ENCODE measurements at regions not wholly inside any gene's neighbourhood (a gene's known extent, or its start where the extent isn't known, plus 50 kb on each side); places are given as distances from the start of the nearest gene placed in this dataset.

DNA sequence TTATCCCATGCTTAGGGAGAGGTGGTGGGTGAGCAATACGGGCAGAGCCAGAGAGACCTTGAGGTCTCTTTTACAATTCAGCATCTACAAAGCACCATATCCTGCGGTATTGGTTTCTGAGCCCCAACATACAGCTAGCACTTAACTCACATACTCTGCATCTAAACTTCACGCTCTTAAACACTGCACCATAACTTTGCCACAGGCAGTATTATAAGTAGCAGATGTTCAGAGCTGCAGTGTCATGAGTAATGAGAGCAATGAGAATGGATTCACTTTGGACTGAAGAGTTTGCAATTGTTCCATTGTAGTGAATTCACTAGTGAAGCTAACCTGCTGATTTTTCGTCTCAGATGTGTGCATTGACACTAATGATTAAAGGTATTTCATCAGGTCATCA, 93.8 kb downstream of the HS3ST1 start:
- Histone ChIP-seq H3K27ac (ENCODE audit: low read depth in 1 of 2, low read length in 2 of 2) (no peak overlapping the region), H3K9me3 (ENCODE audit: control insufficient read depth in 4 of 4, low read length in 3 of 4) (peaks cover 0 to 2% (median 0%) of the 10 kb centered on the region in 4 donors), H3K4me3 (ENCODE audit: low read depth in 1 of 3, low read length in 3 of 3) (no peak overlapping the region), H3K27me3 (ENCODE audit: control insufficient read depth in 4 of 4, insufficient read depth in 4 of 4, low read length in 3 of 4) (no peaks in the 10 kb centered on the region), H3K4me1 (ENCODE audit: control insufficient read depth in 4 of 4, insufficient read depth in 4 of 4, low read length in 3 of 4) (no peaks in the 10 kb centered on the region), H3K36me3 (ENCODE audit: control insufficient read depth in 4 of 4, insufficient read depth in 3 of 4, low read depth in 1 of 4, low read length in 3 of 4) (no peaks in the 10 kb centered on the region), H3K9ac (ENCODE audit: low read depth in 1 of 2, low read length in 2 of 2) (no peak overlapping the region)
- DNase-seq (ENCODE audit: low spot score), result no peak
- 62% methylated on average over 4 of the region's 4 CpGs for WGBS
- TF ChIP-seq, protein P1, sequence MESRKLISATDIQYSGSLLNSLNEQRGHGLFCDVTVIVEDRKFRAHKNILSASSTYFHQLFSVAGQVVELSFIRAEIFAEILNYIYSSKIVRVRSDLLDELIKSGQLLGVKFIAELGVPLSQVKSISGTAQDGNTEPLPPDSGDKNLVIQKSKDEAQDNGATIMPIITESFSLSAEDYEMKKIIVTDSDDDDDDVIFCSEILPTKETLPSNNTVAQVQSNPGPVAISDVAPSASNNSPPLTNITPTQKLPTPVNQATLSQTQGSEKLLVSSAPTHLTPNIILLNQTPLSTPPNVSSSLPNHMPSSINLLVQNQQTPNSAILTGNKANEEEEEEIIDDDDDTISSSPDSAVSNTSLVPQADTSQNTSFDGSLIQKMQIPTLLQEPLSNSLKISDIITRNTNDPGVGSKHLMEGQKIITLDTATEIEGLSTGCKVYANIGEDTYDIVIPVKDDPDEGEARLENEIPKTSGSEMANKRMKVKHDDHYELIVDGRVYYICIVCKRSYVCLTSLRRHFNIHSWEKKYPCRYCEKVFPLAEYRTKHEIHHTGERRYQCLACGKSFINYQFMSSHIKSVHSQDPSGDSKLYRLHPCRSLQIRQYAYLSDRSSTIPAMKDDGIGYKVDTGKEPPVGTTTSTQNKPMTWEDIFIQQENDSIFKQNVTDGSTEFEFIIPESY (IDR thresholded peaks at IDR 0.05), result no peak
- no peak for TF ChIP-seq FOXA1 (IDR thresholded peaks at IDR 0.05)
- TF ChIP-seq RAD21 (IDR thresholded peaks at IDR 0.05), result no peak
- TF ChIP-seq HNF4G (IDR thresholded peaks at IDR 0.05), result no peak
- TF ChIP-seq HNF4A (conservative IDR thresholded peaks at IDR 0.05), result no peak

DNA sequence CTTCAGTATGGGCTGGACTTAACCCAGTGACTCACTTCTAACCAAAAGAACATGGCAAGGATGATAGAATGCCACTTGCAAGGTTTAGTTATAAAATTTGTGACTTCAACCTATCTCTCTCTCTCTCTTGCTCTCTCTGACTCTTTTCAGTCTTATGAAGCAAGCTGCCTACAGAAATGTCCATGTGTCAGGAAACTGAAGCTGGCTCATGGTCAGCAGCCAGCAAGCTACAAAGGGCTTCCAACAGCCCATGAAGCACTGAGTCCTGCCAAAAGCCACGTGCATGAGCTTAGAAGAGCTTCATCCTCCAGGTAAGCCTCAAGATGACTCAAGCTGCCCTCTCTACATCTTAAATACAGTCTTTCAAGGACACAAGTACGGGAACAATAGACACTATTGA, 100.3 kb downstream of the HS3ST1 start:
- DNase-seq (ENCODE audit: low spot score), result no peak
- H3K9me3 ChIP-seq (ENCODE audit: control insufficient read depth in 4 of 4, low read length in 3 of 4), result peaks cover 0 to 4% (median under 1%) of the 10 kb centered on the region in 4 donors
- H3K36me3 ChIP-seq (ENCODE audit: control insufficient read depth in 4 of 4, insufficient read depth in 3 of 4, low read depth in 1 of 4, low read length in 3 of 4), result no peaks in the 10 kb centered on the region
- TF ChIP-seq, protein P2, sequence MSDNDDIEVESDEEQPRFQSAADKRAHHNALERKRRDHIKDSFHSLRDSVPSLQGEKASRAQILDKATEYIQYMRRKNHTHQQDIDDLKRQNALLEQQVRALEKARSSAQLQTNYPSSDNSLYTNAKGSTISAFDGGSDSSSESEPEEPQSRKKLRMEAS (IDR thresholded peaks at IDR 0.05), result no peak
- TF ChIP-seq FOXA1 (IDR thresholded peaks at IDR 0.05), result no peak
- TF ChIP-seq, protein P3, sequence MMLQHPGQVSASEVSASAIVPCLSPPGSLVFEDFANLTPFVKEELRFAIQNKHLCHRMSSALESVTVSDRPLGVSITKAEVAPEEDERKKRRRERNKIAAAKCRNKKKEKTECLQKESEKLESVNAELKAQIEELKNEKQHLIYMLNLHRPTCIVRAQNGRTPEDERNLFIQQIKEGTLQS (IDR thresholded peaks at IDR 0.05), result no peak
- no peak for TF ChIP-seq RAD21 (IDR thresholded peaks at IDR 0.05)
- no peak for TF ChIP-seq RXRA (IDR thresholded peaks at IDR 0.05)
- TF ChIP-seq, protein P4, sequence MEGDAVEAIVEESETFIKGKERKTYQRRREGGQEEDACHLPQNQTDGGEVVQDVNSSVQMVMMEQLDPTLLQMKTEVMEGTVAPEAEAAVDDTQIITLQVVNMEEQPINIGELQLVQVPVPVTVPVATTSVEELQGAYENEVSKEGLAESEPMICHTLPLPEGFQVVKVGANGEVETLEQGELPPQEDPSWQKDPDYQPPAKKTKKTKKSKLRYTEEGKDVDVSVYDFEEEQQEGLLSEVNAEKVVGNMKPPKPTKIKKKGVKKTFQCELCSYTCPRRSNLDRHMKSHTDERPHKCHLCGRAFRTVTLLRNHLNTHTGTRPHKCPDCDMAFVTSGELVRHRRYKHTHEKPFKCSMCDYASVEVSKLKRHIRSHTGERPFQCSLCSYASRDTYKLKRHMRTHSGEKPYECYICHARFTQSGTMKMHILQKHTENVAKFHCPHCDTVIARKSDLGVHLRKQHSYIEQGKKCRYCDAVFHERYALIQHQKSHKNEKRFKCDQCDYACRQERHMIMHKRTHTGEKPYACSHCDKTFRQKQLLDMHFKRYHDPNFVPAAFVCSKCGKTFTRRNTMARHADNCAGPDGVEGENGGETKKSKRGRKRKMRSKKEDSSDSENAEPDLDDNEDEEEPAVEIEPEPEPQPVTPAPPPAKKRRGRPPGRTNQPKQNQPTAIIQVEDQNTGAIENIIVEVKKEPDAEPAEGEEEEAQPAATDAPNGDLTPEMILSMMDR (IDR thresholded peaks at IDR 0.05; ENCODE audit: low read depth, low read length, missing input control), result no peak
- TF ChIP-seq TAF1 (conservative IDR thresholded peaks at IDR 0.05), result no peak
- TF ChIP-seq EGR1 (IDR thresholded peaks at IDR 0.05; ENCODE audit: low read depth in 2 of 2), result no peak
- no peak for TF ChIP-seq SP1 (IDR thresholded peaks at IDR 0.05)
- TF ChIP-seq GABPA (IDR thresholded peaks at IDR 0.05 in 1 of 2, conservative IDR thresholded peaks at IDR 0.05 in 1 of 2), result no peak
- TF ChIP-seq, protein P5, sequence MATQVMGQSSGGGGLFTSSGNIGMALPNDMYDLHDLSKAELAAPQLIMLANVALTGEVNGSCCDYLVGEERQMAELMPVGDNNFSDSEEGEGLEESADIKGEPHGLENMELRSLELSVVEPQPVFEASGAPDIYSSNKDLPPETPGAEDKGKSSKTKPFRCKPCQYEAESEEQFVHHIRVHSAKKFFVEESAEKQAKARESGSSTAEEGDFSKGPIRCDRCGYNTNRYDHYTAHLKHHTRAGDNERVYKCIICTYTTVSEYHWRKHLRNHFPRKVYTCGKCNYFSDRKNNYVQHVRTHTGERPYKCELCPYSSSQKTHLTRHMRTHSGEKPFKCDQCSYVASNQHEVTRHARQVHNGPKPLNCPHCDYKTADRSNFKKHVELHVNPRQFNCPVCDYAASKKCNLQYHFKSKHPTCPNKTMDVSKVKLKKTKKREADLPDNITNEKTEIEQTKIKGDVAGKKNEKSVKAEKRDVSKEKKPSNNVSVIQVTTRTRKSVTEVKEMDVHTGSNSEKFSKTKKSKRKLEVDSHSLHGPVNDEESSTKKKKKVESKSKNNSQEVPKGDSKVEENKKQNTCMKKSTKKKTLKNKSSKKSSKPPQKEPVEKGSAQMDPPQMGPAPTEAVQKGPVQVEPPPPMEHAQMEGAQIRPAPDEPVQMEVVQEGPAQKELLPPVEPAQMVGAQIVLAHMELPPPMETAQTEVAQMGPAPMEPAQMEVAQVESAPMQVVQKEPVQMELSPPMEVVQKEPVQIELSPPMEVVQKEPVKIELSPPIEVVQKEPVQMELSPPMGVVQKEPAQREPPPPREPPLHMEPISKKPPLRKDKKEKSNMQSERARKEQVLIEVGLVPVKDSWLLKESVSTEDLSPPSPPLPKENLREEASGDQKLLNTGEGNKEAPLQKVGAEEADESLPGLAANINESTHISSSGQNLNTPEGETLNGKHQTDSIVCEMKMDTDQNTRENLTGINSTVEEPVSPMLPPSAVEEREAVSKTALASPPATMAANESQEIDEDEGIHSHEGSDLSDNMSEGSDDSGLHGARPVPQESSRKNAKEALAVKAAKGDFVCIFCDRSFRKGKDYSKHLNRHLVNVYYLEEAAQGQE (IDR thresholded peaks at IDR 0.05), result no peak
- no peak for TF ChIP-seq YY1 (IDR thresholded peaks at IDR 0.05)
- no peak for TF ChIP-seq FOXA2 (IDR thresholded peaks at IDR 0.05)
- no peak for TF ChIP-seq HNF4A (conservative IDR thresholded peaks at IDR 0.05)
- TF ChIP-seq, protein P1 (IDR thresholded peaks at IDR 0.05), result no peak
- no peak overlapping the region for H3K9ac ChIP-seq (ENCODE audit: low read depth in 1 of 2, low read length in 2 of 2)
- no peak overlapping the region for H3K4me3 ChIP-seq (ENCODE audit: low read depth in 1 of 3, low read length in 3 of 3)
- H3K4me1 ChIP-seq (ENCODE audit: control insufficient read depth in 4 of 4, insufficient read depth in 4 of 4, low read length in 3 of 4), result no peaks in the 10 kb centered on the region
- H3K27ac ChIP-seq (ENCODE audit: low read depth in 1 of 2, low read length in 2 of 2), result no peak overlapping the region
- 48% methylated on average over 2 of the region's 2 CpGs for WGBS
- H3K27me3 ChIP-seq (ENCODE audit: control insufficient read depth in 4 of 4, insufficient read depth in 4 of 4, low read length in 3 of 4), result no peaks in the 10 kb centered on the region

Data from liver (tissue), 8 donors.